ENCODE measurements at regions not wholly inside any gene's neighbourhood (a gene's known extent, or its start where the extent isn't known, plus 50 kb on each side); places are given as distances from the start of the nearest gene placed in this dataset.
"Not testable (repeated sequence)": the region's sequence is repeated elsewhere in the genome, so short reads cannot be mapped to it uniquely, and the experiment has no call there.

GRCh38 chr2:155902635-155903034, 429.9 kb downstream of the NR4A2 start:
- FAIRE-seq (no peak), DNase-seq (ENCODE audit: insufficient read length, low spot score) (no peak)
- no peak for TF ChIP-seq CTCF (IDR thresholded peaks at IDR 0.05; ENCODE audit: insufficient read depth, missing control alignments)

GRCh38 chr2:155895016-155895415, 437.5 kb downstream of the NR4A2 start:
- DNase-seq (ENCODE audit: insufficient read length, low spot score) = no peak
- no peak for TF ChIP-seq CTCF (IDR thresholded peaks at IDR 0.05; ENCODE audit: insufficient read depth, missing control alignments)

GRCh38 chr2:155880382-155880781, 452.1 kb downstream of the NR4A2 start:
- DNase-seq (ENCODE audit: insufficient read length, low spot score); FAIRE-seq: not testable (repeated sequence)

More at GRCh38 chr2:155895016-155895415, 437.5 kb downstream of the NR4A2 start:
- no peak for FAIRE-seq

GRCh38 chr2:155879900-155880299, 452.6 kb downstream of the NR4A2 start:
- not testable (repeated sequence) for DNase-seq (ENCODE audit: insufficient read length, low spot score); FAIRE-seq

- FAIRE-seq (no peak), DNase-seq (ENCODE audit: insufficient read length, low spot score) (no peak)
- TF ChIP-seq CTCF (IDR thresholded peaks at IDR 0.05; ENCODE audit: insufficient read depth, missing control alignments) = no peak
These were observed 460.1 kb downstream of the NR4A2 start for GRCh38 chr2:155872396-155872795.

- no peak for FAIRE-seq
- no peak for TF ChIP-seq CTCF (IDR thresholded peaks at IDR 0.05; ENCODE audit: insufficient read depth, missing control alignments)
- DNase-seq (ENCODE audit: insufficient read length, low spot score) = no peak
These were observed 460.6 kb downstream of the NR4A2 start for GRCh38 chr2:155871940-155872339.

GRCh38 chr2:155867564-155867963, 465.0 kb downstream of the NR4A2 start:
- DNase-seq (ENCODE audit: insufficient read length, low spot score) (no peak), FAIRE-seq (no peak)
- no peak for TF ChIP-seq CTCF (IDR thresholded peaks at IDR 0.05; ENCODE audit: insufficient read depth, missing control alignments)

- DNase-seq (ENCODE audit: insufficient read length, low spot score) (no peak), FAIRE-seq (no peak)
- TF ChIP-seq CTCF (IDR thresholded peaks at IDR 0.05; ENCODE audit: insufficient read depth, missing control alignments) = no peak
These were observed 466.0 kb downstream of the NR4A2 start for GRCh38 chr2:155866477-155866876.

All from D721Med (cell line).